Spleen (tissue), 11 donors: ENCODE measurements at regions not wholly inside any gene's neighbourhood (a gene's known extent, or its start where the extent isn't known, plus 50 kb on each side); places are given as distances from the start of the nearest gene placed in this dataset.

ENCODE experiments used
- DNase-seq: peaks from one replicate; pipeline ENCODE4 v3.0.0-alpha.2; 2020
- H3K27ac ChIP-seq, 8 donors: fragments of 200-600 bp; sonication (generic) in 7 of 8; 1 replicate in 4 of 8; 2 replicates in 4 of 8; pipeline versions ENCODE4 v1.5.0 to v1.8.0; 2016 to 2021; ENCODE audit warnings: inconsistent platforms in 4 of 8, mild to moderate bottlenecking in 4 of 8, moderate library complexity in 1 of 8
- H3K27me3 ChIP-seq, 7 donors: fragments of 200-600 bp; sonication (generic) in 6 of 7; replicated peaks in 1 of 7; 1 replicate in 4 of 7; 2 replicates in 3 of 7; pipeline versions ENCODE4 v1.5.0 to v1.8.0; 2016 to 2021; ENCODE audit warnings: inconsistent platforms in 3 of 7, mild to moderate bottlenecking in 1 of 7
- H3K36me3 ChIP-seq, 6 donors: fragments of 200-600 bp; sonication (generic) in 5 of 6; 1 replicate in 4 of 6; 2 replicates in 2 of 6; pipeline versions ENCODE4 v1.5.0 to v1.8.0; 2016 to 2021; ENCODE audit warnings: inconsistent platforms in 2 of 6
- H3K4me1 ChIP-seq, 6 donors: fragments of 200-600 bp; sonication (generic) in 5 of 6; 1 replicate in 3 of 6; 2 replicates in 3 of 6; pipeline versions ENCODE4 v1.5.0 to v1.8.0; 2016 to 2021; ENCODE audit warnings: inconsistent platforms in 3 of 6
- H3K4me3 ChIP-seq, 8 donors: fragments of 200-600 bp; sonication (generic) in 7 of 8; 1 replicate in 4 of 8; 2 replicates in 4 of 8; pipeline versions ENCODE4 v1.5.0 to v1.8.0; 2016 to 2021; ENCODE audit warnings: inconsistent platforms in 4 of 8, mild to moderate bottlenecking in 4 of 8, moderate library complexity in 2 of 8
- H3K9me3 ChIP-seq, 8 donors: fragments of 200-600 bp; sonication (generic) in 7 of 8; 1 replicate in 4 of 8; 2 replicates in 4 of 8; pipeline versions ENCODE4 v1.5.0 to v1.8.0; 2016 to 2021; ENCODE audit warnings: inconsistent platforms in 4 of 8
- CTCF ChIP-seq, 11 experiments: fragments of 200-600 bp in 7 of 11; fragments of 450-650 bp in 4 of 11; sonication (generic) in 4 of 11; IDR thresholded peaks in 8 of 11; conservative IDR thresholded peaks in 3 of 11; 1 replicate in 7 of 11; 2 replicates in 4 of 11; pipeline versions ENCODE4 v1.4.0 to v1.8.0; 2016 to 2021; ENCODE audit warnings: antibody characterized with exemption in 11 of 11, inconsistent platforms in 4 of 11, mild to moderate bottlenecking in 1 of 11
- POLR2A ChIP-seq, 3 donors: fragments of 450-650 bp; IDR thresholded peaks; one replicate each; pipeline ENCODE4 v1.5.1; 2017; ENCODE audit warnings: antibody characterized with exemption in 3 of 3, mild to moderate bottlenecking in 1 of 3
- POLR2AphosphoS5 ChIP-seq, 3 donors: sonication (generic); formaldehyde crosslinking; IDR thresholded peaks; one replicate each; pipeline ENCODE4 v1.5.1; 2017; ENCODE audit warnings: antibody characterized with exemption in 3 of 3
- WGBS, 5 donors: extraction: QIAGEN DNeasy Blood & Tissue Kit in 3 of 5; methylation state at CpG; one replicate each; pipeline versions ENCODE4 v1.1.5 to v1.1.7; 2013 to 2018; 5-methylcytosine and 5-hydroxymethylcytosine counted together
- intact Hi-C: fragments of 100-400 bp; cut with DNase I; formaldehyde crosslinking; loops from one replicate; pipeline ENCODE4 v1.15.0; 2023; ENCODE audit warnings: low total_unique reads
- donor health status: healthy with polysubstance abuse.
- donor health status: DM: no; HTN: no; CAD: no; lungs with moderate emphysema.
- donor health status: DM: no; HTN: no; CAD: no.
- donor health status: Bipolar disorder and iron deficiency.
- donor health status: healthy.
- donor health status: DM: no; HTN: no; CAD: no.
- donor health status: DM: yes; HTN: yes; CAD: no.

DNA sequence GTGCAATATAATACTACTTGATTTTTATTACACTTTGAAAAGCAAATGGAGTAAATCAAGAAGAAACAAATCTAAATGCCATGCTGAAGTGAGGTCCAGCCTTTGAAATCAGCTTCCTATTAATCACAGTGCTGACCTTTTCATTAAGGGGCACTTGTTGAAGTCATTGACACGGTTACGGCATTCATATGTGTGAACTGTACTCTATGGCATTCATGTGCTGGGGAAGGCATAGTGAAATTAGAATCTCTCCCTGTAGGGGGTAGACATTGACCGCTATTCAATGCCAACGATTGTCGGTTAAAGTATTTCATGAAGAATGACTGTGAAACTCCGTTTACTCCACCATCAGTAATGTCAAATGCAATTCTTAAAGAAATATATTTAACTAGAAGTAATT, 296.1 kb upstream of the SEMA3A start:
- Histone ChIP-seq H3K27me3 (no peaks in the 10 kb centered on the region), H3K27ac (no peak overlapping the region), H3K4me3 (no peak overlapping the region), H3K4me1 (no peaks in the 10 kb centered on the region), H3K9me3 (no peaks in the 10 kb centered on the region), H3K36me3 (no peaks in the 10 kb centered on the region)
- TF ChIP-seq POLR2A (IDR thresholded peaks at IDR 0.05) = no peak
- no peak for TF ChIP-seq CTCF (IDR thresholded peaks at IDR 0.05 in 8 of 11, conservative IDR thresholded peaks at IDR 0.05 in 3 of 11)
- no peak for TF ChIP-seq POLR2AphosphoS5 (IDR thresholded peaks at IDR 0.05)
- WGBS, 5 donors = 83 to 89% (median 85%) methylated on average over 6 of the region's 6 CpGs
- intact Hi-C loops = no loop called here
- DNase-seq = no peak

DNA sequence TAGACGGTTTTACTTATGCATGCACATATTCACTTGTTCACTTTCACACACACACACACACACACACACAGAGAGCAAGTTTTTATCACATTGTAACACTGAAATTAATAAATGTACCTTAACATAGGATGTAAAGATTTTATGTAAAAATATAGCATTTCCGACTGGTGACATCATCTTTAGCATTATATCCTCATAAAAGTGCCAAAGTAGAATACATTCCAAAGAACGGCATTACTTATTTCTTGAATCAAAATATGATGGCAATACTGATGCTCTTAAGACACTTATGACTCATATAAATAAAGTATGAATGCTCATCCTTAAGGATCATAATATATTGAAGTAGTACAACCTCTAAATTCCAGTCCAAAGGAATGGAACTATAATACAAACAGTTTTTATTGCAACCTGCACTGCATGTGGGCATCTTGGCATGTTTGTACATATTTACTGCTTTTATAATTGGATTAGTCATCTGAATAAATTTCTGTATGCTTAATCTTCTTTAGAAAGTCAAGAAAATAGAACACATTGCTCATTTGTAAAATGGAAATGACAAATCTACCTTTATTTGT, 290.0 kb upstream of the SEMA3A start:
- Histone ChIP-seq H3K4me1 (no peaks in the 10 kb centered on the region), H3K27me3 (no peaks in the 10 kb centered on the region), H3K9me3 (no peaks in the 10 kb centered on the region), H3K27ac (no peak overlapping the region), H3K4me3 (no peak overlapping the region), H3K36me3 (no peaks in the 10 kb centered on the region)
- DNase-seq = no peak
- TF ChIP-seq POLR2A (IDR thresholded peaks at IDR 0.05) (no peak), CTCF (IDR thresholded peaks at IDR 0.05 in 8 of 11, conservative IDR thresholded peaks at IDR 0.05 in 3 of 11) (no peak), POLR2AphosphoS5 (IDR thresholded peaks at IDR 0.05) (no peak)
- intact Hi-C loops = no loop called here
- 88 to 96% (median 91%) methylated on average over 3 of the region's 3 CpGs for WGBS, 5 donors

DNA sequence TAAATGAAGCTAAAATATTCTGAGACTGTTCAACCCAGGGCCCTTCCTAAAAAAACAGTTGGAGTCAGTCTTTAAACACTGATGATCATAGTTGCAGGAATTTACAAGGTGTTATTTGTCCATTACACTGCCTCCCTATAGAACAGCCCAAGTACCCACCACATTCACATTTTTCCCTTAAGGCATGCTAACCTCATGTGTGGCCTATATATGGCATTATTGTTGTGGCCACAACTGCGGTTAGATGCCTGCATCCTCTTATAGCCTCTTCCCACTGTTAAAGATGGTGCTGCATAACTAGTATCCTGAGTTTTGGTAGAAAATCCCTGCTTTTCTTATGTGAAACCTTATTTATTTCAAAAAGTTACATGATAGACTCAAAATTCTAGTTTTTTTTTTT, 287.9 kb upstream of the SEMA3A start:
- Histone ChIP-seq H3K36me3 (no peaks in the 10 kb centered on the region), H3K4me3 (no peak overlapping the region), H3K27ac (no peak overlapping the region), H3K4me1 (no peaks in the 10 kb centered on the region), H3K27me3 (no peaks in the 10 kb centered on the region), H3K9me3 (no peaks in the 10 kb centered on the region)
- no peak for DNase-seq
- TF ChIP-seq CTCF (IDR thresholded peaks at IDR 0.05 in 8 of 11, conservative IDR thresholded peaks at IDR 0.05 in 3 of 11) = no peak
- intact Hi-C loops = no loop called here
- WGBS, 5 donors = 89 to 100% (median 95%) methylated on average over 1 of the region's 1 CpG

DNA sequence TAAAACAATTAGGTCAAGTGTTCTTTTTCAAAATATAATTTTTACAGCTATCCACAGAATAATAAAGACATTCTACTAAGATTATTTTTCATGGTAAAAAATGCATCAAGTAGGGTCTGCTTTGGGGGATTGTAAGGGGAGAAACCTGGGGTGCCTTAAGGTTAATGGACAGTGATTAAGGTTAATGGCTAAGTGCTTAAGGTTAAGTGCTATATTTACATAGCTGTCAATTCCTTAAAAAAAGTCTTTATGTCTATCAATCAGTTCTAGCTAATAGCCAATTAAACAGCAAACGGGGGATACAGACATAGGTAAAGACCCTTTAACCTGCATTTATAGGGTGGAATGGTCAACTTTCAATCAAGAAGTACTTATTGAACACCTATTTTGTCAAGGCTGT, 284.5 kb upstream of the SEMA3A start:
- Histone ChIP-seq H3K9me3 (no peaks in the 10 kb centered on the region), H3K4me3 (no peak overlapping the region), H3K27me3 (no peaks in the 10 kb centered on the region), H3K4me1 (no peaks in the 10 kb centered on the region), H3K36me3 (no peaks in the 10 kb centered on the region), H3K27ac (no peak overlapping the region)
- TF ChIP-seq CTCF (IDR thresholded peaks at IDR 0.05 in 8 of 11, conservative IDR thresholded peaks at IDR 0.05 in 3 of 11) (no peak), POLR2AphosphoS5 (IDR thresholded peaks at IDR 0.05) (no peak), POLR2A (IDR thresholded peaks at IDR 0.05) (no peak)
- WGBS, 5 donors = 69 to 89% (median 82%) methylated on average over 1 of the region's 1 CpG
- no peak for DNase-seq
- intact Hi-C loops = no loop called here
